Stimulated activated CD4-positive, alpha-beta T cell treated with anti-CD3 and anti-CD28 coated beads, Interleukin-15, amount 100 ng/mL, for 48 hours (primary cell): ENCODE measurements at regions not wholly inside any gene's neighbourhood (a gene's known extent, or its start where the extent isn't known, plus 50 kb on each side); places are given as distances from the start of the nearest gene placed in this dataset.
"Not testable (repeated sequence)": the region's sequence is repeated elsewhere in the genome, so short reads cannot be mapped to it uniquely, and the experiment has no call there.

Experiments
- DNase-seq, 2 donors: peaks; one replicate each; pipeline ENCODE4 v3.0.0-alpha.2; 2020; ENCODE audit warnings: low read depth in 2 of 2

DNA sequence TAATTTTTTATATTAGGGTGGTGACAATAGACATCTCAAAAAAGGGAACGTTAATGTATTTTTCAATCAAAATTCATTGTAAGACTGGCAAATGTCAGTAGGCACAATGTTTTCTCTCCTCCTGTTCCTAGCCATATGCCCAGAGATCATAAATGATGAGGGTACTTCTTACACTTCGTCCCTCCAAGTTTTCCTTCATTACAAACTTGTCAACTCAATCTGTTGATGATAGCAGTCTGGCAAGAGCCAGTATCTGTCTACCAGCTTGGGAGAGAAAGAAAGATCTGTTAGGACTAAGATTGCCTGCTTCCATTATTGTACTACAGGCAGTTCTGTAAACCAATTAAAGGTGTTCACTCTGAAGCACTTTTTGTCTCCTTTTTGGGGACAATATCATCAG, 130.9 kb upstream of the DAAM1 start:
- no peak for DNase-seq

DNA sequence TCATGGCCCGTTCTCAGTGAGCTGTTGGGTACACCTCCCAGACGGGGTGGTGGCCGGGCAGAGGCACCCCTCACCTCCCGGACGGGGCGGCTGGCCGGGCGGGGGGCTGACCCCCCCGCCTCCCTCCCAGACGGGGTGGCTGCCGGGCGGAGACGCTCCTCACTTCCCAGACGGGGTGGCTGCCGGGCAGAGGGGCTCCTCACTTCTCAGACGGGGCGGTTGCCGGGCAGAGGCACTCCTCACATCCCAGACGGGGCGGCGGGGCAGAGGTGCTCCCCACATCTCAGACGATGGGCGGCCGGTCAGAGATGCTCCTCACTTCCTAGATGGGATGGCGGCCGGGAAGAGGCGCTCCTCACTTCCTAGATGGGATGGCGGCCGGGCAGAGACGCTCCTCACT, 129.7 kb upstream of the DAAM1 start:
- DNase-seq: not testable (repeated sequence)

DNA sequence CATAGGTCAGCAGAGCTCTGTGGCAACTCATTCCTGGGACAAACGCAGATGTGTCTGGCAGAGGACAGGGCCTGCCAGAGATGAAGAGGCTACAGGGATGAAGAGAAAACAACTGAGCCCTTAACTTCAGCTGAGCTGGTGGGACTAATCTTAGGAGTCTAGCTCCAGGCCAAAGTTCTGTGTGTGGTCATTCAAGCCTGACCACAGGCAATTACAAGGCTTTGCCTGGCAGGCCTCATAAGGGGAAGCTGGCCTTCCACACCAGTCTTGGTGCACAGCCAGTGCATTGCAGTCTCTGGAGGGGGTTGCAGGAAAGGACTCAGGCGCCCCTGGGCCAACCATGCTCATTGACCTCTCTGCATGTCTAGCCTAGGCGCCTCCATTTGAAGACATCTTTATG, 127.6 kb upstream of the DAAM1 start:
- DNase-seq: no peak

DNA sequence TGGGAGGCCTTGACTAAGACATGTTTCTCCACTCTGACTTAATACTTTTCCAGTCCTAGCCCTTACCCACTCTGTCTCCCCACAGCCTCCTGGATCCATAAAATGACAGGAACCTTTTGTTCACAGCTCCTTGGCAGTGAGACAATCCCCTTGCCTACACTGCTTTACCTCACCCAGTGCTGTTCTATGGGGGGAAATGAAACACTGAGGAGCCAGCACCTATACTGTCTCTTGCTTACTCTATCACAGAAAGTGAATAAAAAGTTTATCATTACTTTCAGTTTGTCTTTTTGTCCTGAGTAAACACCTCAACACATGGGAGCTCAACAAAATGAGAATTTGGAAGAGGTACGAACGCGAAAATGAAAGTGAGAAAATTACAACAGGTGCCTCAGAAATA, 127.2 kb upstream of the DAAM1 start:
- DNase-seq: no peak

DNA sequence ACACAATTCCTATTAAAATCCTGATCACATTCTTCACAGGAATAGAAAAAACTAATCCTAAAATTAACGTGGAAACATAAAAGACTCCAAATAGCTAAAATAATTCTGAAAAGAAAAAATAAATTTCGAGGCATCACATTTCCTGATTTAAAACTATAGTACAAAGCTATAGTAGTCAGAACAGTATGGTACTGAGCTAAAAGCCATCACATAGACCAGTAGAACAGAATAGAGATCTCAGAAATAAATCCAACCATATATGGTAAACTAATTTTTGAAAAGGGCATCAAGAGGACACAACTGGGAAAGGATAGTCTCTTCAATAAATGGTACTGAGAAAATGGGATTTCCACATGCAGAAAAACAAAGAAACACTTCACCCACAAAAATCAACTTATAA, 125.2 kb upstream of the DAAM1 start:
- no peak for DNase-seq

DNA sequence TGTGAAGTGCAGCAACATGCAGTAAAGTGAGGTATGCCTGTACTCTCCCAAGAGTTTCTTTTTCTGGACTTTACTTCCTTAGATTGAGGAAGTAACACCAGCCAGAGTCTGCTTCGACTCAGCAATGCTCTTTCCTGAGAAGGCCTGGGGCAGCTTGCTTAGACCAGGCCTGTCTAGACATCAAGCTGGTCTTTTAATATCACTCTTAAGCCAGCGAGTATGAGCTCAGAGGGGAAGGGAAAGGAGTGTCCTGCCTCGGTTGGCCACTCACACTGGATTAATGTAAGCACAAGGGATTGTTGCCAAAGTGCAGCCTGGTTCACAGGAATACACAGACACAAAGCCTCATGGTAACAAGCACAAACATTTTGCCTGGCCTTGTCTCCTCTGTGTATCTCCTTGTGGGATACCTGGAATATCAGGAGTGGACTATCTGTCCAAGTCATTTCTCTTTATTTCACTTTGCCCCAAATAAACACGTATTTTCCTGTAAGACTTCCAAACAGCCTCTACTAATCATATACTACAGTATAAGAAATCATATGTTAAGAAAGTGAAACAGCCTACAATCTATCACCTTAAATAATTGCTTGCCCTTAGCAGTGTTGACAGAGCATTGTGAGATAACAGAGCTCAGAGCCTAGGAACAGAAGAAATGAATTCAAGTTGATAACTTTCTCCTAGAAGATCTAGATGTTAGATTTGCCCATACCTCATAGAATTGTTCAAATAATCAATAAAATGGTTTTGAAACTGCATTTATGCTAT, 121.2 kb upstream of the DAAM1 start:
- no peak for DNase-seq

DNA sequence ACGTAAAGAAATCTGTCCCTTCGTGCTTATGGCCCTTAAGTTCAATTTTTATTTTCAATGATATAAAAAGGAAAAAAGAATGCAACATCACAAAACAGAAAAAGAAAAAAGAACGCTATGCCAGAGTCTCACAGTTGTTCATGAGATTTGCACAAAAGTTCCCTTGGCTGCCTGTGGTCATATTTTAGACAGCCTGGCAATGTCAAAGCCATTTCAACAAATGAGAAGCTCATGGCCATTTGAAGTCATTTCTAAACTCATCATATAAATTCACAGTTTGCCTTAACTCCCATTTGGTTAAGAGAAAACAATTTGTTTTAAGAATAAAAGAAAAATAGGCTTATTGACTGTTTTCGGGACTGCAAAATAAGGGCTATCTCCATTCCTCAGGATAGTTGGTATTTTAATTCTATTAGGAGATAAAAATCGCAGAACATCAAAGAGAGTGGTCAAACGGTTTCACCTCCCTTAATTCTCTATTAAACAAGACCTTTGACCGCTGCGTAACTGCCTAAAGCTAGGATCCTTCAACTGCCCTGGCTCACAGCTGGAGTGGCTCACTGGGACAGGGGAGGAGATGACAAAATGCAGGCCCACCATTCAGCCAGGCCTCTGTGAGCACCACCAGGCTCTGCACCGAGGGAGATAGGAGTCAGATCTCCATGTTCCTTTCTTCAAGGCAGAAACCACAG, 119.2 kb upstream of the DAAM1 start:
- no peak for DNase-seq

DNA sequence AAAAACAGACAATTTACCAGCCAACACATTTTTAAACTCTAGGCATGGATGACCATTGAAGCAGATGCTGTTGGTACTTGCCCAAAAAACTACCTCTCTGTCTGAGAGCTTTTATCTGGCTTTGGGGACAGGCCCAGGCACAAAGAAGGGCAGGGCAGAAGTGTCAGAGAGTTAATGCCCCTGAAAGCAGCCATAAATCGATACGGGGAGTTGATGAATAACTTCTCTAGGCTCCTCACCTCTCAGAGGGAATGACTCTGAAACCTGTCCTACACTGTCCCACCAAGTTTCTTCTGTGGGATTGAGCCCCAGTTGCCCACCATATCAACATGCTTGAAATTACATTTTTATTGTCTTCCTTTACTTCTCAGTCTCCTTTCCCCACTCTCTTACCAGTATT, 113.0 kb upstream of the DAAM1 start:
- DNase-seq: no peak

DNA sequence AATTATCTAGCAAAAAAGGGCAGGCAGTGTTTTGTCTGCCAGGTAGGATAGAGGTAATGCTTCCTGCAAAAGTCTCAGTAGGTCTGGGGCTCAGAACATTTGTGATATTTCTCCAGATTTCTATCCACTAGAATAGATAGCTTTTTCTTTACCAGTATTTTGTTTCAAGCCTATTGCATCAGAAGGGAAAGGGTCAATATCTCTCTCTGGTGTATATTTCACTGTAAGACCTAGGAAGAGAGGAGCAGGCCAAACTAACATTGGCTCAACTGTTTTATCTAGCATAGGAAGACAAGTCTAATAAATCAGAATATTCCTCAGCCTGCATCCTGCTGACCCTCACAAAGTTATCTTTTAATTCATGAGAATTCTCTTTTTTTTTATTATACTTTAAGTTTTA, 106.7 kb upstream of the DAAM1 start:
- no peak for DNase-seq

DNA sequence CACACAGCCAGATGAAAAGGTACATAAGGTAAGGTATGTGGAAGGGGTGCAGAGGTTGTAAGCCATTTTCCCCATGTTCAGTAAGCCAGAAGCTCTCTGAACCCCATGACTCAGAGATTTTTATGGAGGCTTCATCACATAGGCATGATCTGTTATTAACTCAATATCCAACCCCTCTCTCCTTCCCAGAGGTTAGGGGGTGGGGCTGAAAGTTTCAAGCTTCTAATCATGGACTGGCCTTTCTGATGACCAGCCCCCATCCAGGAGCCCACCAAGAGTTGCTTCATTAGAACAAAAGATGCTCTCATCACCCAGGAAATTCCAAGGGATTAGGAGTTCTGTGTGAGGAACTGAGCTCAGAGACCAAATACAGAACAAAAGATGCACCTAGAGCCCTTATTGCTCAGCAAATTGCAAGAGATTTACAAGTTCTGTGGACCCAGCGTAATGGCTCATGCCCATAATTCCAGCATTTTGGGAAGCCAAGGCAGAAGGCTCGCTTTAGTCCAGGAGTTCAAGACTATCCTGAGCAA, 103.2 kb upstream of the DAAM1 start:
- no peak for DNase-seq

DNA sequence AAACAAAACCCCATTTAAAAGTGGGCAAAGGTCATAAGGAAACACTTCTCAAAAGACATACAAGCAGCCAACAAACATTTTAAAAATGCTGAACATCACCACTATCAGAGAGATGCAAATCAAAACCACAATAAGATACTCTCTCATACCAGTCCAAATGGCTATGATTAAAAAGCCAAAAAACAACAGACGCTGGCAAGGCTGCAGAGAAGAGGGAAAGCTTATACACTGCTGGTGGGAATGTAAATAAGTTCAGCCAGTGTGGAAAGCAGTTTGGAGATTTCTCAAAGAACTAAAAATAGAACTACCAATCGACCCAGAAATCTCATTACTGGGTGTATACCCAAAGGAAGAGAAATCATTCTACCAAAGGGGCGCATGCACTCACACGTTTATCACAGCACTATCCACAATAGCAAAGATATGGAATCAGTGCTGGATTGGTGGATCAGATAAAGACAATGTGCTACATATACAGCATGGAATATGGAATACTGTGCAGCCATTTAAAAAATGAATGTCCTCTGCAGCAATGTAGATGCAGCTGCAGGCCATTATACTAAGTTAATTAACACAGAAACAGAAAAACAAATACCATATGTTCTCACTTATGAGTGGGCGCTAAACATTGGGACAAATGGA, 102.1 kb upstream of the DAAM1 start:
- DNase-seq: no peak

DNA sequence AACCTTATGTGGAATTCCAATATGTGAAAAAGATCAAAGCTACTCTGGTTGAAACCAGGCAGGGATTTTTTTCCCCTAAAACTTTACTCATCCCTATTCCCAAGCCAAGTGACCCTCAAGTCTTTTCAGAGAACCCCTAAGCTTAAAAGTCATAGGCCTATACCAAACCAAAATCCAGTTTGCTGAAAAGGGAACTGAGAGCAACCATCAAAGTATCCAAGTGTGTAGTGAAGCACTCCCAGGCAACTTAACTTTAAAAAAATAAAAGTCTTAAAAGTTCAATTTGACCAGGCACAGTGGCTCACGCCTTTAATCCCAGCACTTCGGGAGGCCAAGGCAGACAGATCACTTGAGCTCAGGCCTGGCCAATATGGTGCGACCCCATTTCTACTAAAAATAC, 101.2 kb upstream of the DAAM1 start:
- DNase-seq: no peak

DNA sequence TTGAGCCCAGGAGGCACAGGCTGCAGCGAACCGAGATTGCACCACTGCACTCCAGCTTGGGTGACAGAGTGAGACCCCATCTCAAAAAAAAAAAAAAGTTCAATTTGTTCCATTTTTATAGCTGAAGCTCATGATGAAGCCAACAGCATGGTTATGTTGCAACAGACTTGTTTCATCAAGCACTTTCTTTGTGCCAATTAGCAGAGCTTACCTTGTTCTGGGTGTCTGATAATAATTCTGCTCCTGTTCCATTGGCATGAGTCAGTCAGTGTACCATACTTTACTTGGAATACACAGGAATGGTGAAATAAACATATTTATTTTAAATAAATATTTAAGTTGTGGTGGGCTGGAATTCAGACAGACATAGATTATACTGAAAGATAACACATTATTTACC, 100.8 kb upstream of the DAAM1 start:
- DNase-seq: no peak

DNA sequence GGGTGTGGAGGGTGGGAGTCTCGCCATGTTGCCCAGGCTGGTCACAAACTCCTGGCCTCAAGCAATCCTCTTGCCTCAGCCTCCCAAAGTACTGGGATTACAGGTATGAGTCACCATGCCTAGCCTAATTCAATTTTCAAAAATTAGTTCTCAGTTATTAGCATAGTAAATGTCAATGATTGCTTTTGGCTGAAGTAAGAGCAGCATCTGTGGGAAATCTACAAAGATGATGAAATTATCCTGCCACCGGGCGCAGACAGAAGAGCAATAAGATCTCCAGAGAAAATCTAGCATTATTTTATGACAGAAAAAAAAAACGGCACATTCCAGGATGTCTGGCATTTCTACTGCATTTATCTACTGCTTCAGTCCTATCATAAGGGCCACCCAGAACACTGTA, 97.9 kb upstream of the DAAM1 start:
- DNase-seq: no peak

DNA sequence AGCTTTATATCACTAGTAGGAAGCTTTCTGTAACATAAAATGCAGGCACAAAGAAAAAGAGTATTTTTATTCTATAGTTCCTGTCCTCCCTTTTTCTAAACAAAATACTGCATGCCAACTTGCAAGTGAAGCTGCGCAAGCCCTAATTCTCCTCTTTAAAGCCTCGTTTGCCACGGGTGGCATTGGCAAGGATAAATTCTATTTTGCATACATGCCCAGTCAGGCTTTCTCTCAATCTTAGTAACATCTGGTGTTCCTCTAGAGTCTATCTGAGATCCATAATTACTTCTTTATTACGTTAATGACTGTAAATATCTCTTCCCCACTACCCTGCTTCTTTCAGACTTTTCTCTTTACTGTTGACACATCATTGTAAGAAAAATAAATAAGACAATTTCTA, 97.1 kb upstream of the DAAM1 start:
- DNase-seq: no peak

DNA sequence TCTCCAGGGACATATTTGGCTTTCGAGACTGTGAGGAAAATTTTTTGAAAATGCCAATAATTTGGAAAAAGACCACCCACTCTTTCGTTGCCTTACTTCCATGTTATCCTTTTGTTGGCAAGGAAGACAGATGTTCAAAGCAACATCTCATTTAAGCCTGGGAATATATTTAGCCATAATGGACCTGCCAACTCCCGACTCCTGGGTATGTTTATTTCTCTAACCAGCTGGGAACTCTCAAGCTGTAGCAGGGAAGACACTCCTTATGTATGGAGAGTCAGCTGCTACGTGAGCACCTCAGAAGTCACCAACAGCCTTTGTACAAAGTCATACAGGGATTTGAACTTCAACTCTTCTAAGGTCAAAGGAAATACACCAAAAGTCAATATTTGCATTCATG, 96.5 kb upstream of the DAAM1 start:
- DNase-seq: no peak

DNA sequence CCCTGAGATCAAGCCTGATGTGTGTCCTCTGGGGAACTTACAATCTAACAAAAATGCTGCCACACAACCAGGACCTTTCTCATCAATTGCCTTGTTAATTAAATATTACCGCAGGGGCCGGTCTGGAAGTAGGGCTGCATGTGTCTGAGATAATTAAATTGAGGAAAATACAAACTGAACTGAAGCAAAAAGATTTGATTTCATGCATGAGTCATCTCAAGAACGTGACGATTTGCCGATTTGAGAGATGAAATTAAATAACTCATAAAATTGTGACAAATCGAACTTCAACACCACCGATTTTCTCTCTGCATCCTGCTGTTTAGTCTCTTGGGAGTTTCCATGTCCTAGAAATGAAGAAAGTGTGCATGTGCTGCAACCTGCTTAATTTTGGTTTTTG, 94.6 kb upstream of the DAAM1 start:
- DNase-seq: no peak

DNA sequence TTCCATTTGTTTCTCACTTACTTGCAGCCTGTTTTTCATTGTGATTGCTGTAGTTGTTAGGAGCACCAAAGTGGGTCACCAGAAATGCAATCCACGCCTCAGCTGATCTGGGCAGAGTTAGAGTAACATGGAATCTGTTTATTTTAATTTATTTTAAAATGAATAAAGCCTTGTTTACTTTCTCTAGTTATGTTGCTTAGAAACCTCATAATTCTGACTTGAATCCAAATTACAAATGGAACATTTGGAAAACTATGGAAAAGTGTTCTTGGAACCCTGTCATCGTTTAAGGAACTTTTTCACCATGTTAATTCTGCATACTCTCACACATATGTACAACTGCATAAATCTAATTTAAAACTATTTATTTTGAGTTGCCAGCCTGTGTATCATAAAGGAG, 92.2 kb upstream of the DAAM1 start:
- no peak for DNase-seq

DNA sequence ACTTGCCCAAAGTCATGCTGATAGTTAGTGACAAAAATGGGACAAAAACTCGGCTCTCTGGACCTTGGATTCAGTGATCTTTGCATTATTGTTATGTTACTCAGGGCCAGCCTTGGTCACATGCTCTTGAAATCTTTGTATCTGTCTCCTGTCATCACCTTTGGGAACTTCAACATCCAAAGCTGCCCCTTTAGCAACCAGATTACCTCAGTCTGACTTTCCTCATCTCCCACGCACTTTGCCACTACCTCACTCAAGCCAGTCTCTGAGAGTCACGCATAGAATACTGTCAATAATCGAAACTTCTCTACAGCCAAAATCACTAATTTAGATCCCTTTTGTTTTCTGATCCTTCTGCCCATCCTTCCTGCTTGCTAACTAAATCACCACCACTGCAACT, 90.8 kb upstream of the DAAM1 start:
- DNase-seq: no peak

DNA sequence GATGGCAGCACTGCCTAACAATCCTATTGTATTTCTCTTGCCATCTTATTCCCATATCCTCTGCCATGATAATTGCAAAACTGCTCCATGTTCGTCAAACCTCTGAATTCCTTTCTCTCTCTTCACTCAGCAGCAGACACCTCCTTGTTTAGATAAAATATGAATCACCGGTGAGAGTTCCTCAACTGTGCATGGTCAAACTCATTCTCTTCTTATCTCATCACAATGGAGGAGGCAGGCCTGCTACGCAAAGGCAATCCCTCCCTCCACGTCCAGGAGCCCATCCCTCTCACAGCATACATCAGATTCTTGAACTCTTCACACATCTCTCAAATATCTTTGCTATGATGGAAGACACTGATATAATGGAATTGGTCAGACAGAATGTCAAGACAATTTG, 90.1 kb upstream of the DAAM1 start:
- no peak for DNase-seq

DNA sequence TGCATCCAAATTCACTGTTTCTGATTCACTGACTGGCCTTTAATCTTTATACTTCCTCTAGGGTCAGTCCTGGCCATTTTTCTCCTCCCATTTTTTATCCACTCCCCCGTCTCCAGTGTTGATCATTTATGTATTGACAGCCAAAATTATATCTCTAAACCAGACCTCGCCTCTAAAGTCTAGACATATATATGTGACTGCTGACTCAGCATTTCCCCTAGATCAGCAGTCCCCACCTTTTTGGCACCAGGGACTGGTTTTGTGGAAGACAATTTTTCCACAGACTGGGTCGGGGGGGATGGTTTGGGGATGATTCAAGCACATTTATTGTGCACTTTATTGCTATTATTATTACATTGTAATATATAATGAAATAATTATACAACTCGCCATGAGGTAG, 88.3 kb upstream of the DAAM1 start:
- DNase-seq: no peak

DNA sequence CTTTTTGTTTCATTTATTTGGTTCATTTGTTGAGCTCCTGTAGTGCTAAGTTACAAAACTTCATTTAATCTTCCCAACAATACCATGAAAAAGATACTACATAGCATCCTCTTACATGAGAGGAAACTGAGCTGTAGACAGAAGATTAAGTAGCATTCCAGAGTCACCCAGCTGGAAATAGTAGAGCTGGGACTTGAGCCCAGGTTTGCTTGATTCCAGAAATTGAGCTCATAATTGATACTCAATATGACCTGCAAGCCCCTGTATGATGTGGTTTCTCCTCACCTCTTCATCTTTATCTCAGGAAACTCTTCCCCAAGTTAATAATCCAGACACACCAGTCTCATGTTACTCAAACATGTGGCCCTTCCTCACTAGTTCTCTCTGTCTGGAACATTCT, 87.0 kb upstream of the DAAM1 start:
- no peak for DNase-seq

DNA sequence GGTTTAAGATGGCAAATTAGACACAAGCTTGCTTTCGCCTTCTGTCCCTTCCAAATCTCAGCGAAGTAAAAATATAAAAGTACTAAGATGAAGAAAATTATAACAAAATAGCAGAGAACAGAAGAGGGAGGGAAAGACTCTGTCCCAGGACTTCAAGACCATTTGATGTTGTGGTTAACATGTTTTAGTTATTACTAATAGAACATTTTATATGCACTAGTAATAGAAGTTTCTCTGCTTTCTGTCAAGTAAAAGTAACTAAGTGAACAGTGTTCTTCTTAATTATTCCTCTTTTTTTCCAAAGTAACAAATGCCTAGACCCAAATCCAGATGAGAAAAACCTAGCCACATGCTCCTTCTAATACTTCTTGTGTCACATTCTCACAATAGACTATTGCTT, 85.1 kb upstream of the DAAM1 start:
- DNase-seq: no peak
